Mucosa of descending colon (tissue), 3 donors: ENCODE measurements at regions not wholly inside any gene's neighbourhood (a gene's known extent, or its start where the extent isn't known, plus 50 kb on each side); places are given as distances from the start of the nearest gene placed in this dataset.

Experiments used
- ATAC-seq: fragments of 200-7000 bp; cut with Tn5 transposase; one replicate; pipeline ENCODE4 v1.9.1; 2020; ENCODE audit warnings: mild to moderate bottlenecking, moderate library complexity
- DNase-seq, 3 donors: peaks; one replicate each; pipeline ENCODE4 v3.0.0-alpha.2; 2020
- H3K36me3 ChIP-seq: fragments of 200-600 bp; one replicate; pipeline ENCODE4 v1.8.0; 2021; ENCODE audit warnings: low read depth, mild to moderate bottlenecking
- H3K4me1 ChIP-seq: fragments of 200-600 bp; one replicate; pipeline ENCODE4 v1.8.0; 2021; ENCODE audit warnings: low read depth, mild to moderate bottlenecking
- H3K4me3 ChIP-seq: fragments of 200-600 bp; one replicate; pipeline ENCODE4 v1.8.0; 2021; ENCODE audit warnings: mild to moderate bottlenecking
- H3K9me3 ChIP-seq: fragments of 200-600 bp; one replicate; pipeline ENCODE4 v1.8.0; 2021; ENCODE audit warnings: mild to moderate bottlenecking
- CTCF ChIP-seq: fragments of 200-600 bp; IDR thresholded peaks from one replicate; pipeline ENCODE4 v1.8.0; 2022; ENCODE audit warnings: antibody characterized with exemption, mild to moderate bottlenecking
- intact Hi-C, 2 donors: fragments of 100-400 bp; cut with DNase I in 1 of 2; cut with micrococcal nuclease in 1 of 2; formaldehyde crosslinking; loops; one replicate each; pipeline versions ENCODE4 v1.11.0 to v1.11.1; 2022; cut with DNase I, micrococcal nuclease
- donor health status: DM: no; HTN: no; CAD: no; lungs with moderate emphysema.
- donor health status: DM: no; HTN: no; CAD: no.
- donor health status: DM: no; HTN: yes; CAD: no.

- H3K9me3 ChIP-seq, result no peaks in the 10 kb centered on the region
- intact Hi-C loops, result no loop called here
- no peaks in the 10 kb centered on the region for H3K36me3 ChIP-seq
- ATAC-seq, result no peak
- no peaks in the 10 kb centered on the region for H3K4me1 ChIP-seq
- DNase-seq, result no peak
- no peak overlapping the region for H3K4me3 ChIP-seq
- TF ChIP-seq CTCF, result no peak
These were observed 64.3 kb upstream of the MAP4K3 start for GRCh38 chr2:39501412-39501811.

- TF ChIP-seq CTCF, result no peak
- ATAC-seq (no peak), DNase-seq (no peak)
- Histone ChIP-seq H3K9me3 (no peaks in the 10 kb centered on the region), H3K4me3 (no peak overlapping the region), H3K4me1 (no peaks in the 10 kb centered on the region), H3K36me3 (no peaks in the 10 kb centered on the region)
- intact Hi-C loops, result no loop called here
These were observed 66.2 kb upstream of the MAP4K3 start for GRCh38 chr2:39503277-39503676.

GRCh38 chr2:39504790-39505335 is 67.8 kb upstream of the MAP4K3 start:
- TF ChIP-seq CTCF, result no peak
- peak; percentile 12 for ATAC-seq
- intact Hi-C loops, result no loop called here
- H3K9me3 ChIP-seq, result no peaks in the 10 kb centered on the region
- H3K36me3 ChIP-seq, result no peaks in the 10 kb centered on the region
- no peak for DNase-seq
- no peaks in the 10 kb centered on the region for H3K4me1 ChIP-seq
- no peak overlapping the region for H3K4me3 ChIP-seq

- Histone ChIP-seq H3K4me1 (no peaks in the 10 kb centered on the region), H3K4me3 (no peak overlapping the region)
- no peak for TF ChIP-seq CTCF
These were observed 69.1 kb upstream of the MAP4K3 start for GRCh38 chr2:39506215-39506614.

GRCh38 chr2:39508198-39508597 is 71.1 kb upstream of the MAP4K3 start:
- peaks cover 7% of the 10 kb centered on the region for H3K4me1 ChIP-seq
- H3K36me3 ChIP-seq, result no peaks in the 10 kb centered on the region
- intact Hi-C loops, result no loop called here
- no peak for TF ChIP-seq CTCF
- no peak for DNase-seq
- no peak overlapping the region for H3K4me3 ChIP-seq
- ATAC-seq, result no peak
- H3K9me3 ChIP-seq, result no peaks in the 10 kb centered on the region

More at GRCh38 chr2:39506215-39506614, 69.1 kb upstream of the MAP4K3 start:
- no peaks in the 10 kb centered on the region for H3K9me3 ChIP-seq
- intact Hi-C loops, result no loop called here
- H3K36me3 ChIP-seq, result no peaks in the 10 kb centered on the region
- DNase-seq (no peak), ATAC-seq (no peak)

- H3K9me3 ChIP-seq, result no peaks in the 10 kb centered on the region
- no peak for TF ChIP-seq CTCF
- no peak for ATAC-seq
- peaks cover 11% of the 10 kb centered on the region for H3K4me1 ChIP-seq
- no peaks in the 10 kb centered on the region for H3K36me3 ChIP-seq
- DNase-seq, result no peak
- intact Hi-C loops, result no loop called here
- H3K4me3 ChIP-seq, result no peak overlapping the region
These were observed 73.1 kb upstream of the MAP4K3 start for GRCh38 chr2:39510140-39510539.
